ENCODE measurements at regions not wholly inside any gene's neighbourhood (a gene's known extent, or its start where the extent isn't known, plus 50 kb on each side); places are given as distances from the start of the nearest gene placed in this dataset.

DNA sequence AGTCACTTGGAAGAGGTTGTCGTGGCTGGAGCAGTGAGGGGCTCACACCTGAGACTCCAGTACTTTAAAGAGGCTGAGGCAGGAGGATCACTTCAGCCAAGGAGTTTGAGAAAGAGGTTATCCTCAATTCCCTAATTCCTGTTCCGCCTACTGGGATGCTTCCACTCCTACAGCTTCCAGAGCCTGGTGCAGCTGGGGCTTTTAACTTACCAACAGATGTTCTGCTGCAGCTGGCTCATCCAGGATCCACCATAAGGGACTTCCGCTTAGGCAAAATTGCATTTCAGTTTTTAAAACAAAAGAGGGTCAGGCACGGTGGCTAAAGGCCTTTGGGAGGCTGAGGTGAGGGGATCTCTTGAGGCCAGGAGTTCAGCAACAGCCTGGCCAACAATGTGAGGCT lies 59.1 kb upstream of the CDYL start:
- TF ChIP-seq, protein P1, sequence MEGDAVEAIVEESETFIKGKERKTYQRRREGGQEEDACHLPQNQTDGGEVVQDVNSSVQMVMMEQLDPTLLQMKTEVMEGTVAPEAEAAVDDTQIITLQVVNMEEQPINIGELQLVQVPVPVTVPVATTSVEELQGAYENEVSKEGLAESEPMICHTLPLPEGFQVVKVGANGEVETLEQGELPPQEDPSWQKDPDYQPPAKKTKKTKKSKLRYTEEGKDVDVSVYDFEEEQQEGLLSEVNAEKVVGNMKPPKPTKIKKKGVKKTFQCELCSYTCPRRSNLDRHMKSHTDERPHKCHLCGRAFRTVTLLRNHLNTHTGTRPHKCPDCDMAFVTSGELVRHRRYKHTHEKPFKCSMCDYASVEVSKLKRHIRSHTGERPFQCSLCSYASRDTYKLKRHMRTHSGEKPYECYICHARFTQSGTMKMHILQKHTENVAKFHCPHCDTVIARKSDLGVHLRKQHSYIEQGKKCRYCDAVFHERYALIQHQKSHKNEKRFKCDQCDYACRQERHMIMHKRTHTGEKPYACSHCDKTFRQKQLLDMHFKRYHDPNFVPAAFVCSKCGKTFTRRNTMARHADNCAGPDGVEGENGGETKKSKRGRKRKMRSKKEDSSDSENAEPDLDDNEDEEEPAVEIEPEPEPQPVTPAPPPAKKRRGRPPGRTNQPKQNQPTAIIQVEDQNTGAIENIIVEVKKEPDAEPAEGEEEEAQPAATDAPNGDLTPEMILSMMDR (IDR thresholded peaks at IDR 0.05 in 8 of 11, conservative IDR thresholded peaks at IDR 0.05 in 3 of 11) = no peak
- TF ChIP-seq POLR2AphosphoS5 (IDR thresholded peaks at IDR 0.05) = no peak
- no peaks in the 10 kb centered on the region for H3K27me3 ChIP-seq (replicated peaks in 1 of 7)
- intact Hi-C loops (cut with DNase I; ENCODE audit: low total_unique reads) = no loop called here
- H3K27ac ChIP-seq = no peak overlapping the region
- 79 to 91% (median 82%) methylated on average over 4 of the region's 4 CpGs for whole genome bisulfite sequencing, 5 donors
- no peaks in the 10 kb centered on the region for H3K36me3 ChIP-seq
- no peaks in the 10 kb centered on the region for H3K4me1 ChIP-seq
- no peaks in the 10 kb centered on the region for H3K9me3 ChIP-seq
- DNase-seq = no peak
- no peak overlapping the region for H3K4me3 ChIP-seq

DNA sequence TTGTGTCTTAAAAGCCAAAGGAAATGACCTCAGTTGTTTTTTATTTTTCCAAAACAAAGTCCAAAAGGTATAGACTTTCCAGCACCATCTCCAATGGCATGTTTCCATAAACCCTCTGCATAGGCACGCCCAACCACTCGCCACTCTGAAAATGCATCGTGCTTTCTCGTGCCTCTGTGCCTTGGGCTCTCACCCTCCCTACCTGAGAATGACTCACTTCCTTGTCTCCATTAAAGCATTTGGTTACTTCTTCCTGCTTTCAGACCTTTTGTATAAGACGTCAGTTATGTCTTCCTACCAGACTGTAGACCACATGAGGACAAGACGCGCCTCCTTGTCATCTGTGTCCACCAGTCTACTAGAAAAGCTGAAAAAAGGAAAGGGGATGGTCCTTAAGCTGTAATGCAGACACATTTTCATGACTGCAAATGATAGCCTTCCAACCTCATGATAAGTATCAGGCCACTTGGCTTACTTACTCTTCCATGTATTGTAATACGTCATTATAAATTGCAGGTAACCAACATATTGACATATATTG lies 61.2 kb upstream of the CDYL start:
- WGBS, 5 donors = 69 to 82% (median 76%) methylated on average over 8 of the region's 8 CpGs

DNA sequence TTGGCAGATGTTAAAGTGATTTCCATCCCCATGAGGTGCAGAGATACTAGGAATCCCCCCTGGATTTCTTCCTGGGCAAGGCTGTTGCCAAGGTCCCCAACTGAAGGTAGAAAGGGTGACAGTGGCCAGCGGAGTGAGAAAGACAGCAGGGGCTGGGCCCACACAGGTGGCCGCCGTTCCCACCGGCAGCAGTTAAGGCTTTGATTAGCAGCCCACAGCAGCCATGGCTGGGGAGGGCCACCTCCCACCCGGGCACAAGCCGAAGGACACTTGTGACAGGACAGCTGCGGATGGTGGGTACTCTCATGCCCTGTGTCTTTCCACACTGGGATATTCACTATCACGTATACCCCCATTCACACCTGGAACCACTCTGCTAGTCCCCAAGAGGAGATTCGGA lies 63.9 kb upstream of the CDYL start:
- Histone ChIP-seq H3K36me3 (no peaks in the 10 kb centered on the region), H3K9me3 (peaks cover 0 to 12% (median 10%) of the 10 kb centered on the region in 8 donors), H3K4me1 (no peaks in the 10 kb centered on the region), H3K4me3 (no peak overlapping the region), H3K27me3 (replicated peaks in 1 of 7) (no peaks in the 10 kb centered on the region), H3K27ac (no peak overlapping the region)
- intact Hi-C loops (cut with DNase I; ENCODE audit: low total_unique reads) = no loop called here
- WGBS, 5 donors = 91 to 99% (median 95%) methylated on average over 9 of the region's 9 CpGs
- DNase-seq = no peak
- TF ChIP-seq, protein P1 (IDR thresholded peaks at IDR 0.05 in 8 of 11, conservative IDR thresholded peaks at IDR 0.05 in 3 of 11) = no peak
- no peak for TF ChIP-seq POLR2A (IDR thresholded peaks at IDR 0.05)
- TF ChIP-seq POLR2AphosphoS5 (IDR thresholded peaks at IDR 0.05) = no peak

More for the DNA sequence above, 61.2 kb upstream of the CDYL start:
- Histone ChIP-seq H3K9me3 (no peaks in the 10 kb centered on the region), H3K27me3 (replicated peaks in 1 of 7) (no peaks in the 10 kb centered on the region), H3K27ac (no peak overlapping the region), H3K4me1 (no peaks in the 10 kb centered on the region), H3K4me3 (no peak overlapping the region), H3K36me3 (no peaks in the 10 kb centered on the region)
- TF ChIP-seq POLR2AphosphoS5 (IDR thresholded peaks at IDR 0.05) (no peak), POLR2A (IDR thresholded peaks at IDR 0.05) (no peak)
- TF ChIP-seq, protein P1 (IDR thresholded peaks at IDR 0.05 in 8 of 11, conservative IDR thresholded peaks at IDR 0.05 in 3 of 11) = no peak
- intact Hi-C loops (cut with DNase I; ENCODE audit: low total_unique reads) = no loop called here
- DNase-seq = no peak

DNA sequence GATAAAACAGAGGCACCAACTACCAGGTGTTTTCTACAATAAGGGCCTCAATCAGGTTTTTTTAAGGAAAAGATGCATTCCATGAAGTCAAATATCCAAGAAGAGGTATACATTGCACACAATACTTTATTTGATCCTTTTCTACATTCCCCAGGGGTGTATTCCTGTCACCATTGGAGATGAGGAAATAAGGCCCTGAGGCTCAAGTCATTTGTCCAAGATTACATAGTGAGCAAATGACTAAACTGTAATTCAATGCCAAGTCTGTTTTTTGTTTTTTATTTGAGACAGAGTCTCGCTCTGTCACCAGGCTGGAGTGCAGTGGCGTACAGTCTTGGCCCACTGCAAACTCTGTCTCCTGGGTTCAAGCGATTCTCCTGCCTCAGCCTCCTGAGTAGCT lies 69.2 kb upstream of the CDYL start:
- peaks cover 0 to 17% (median 12%) of the 10 kb centered on the region in 8 donors for H3K9me3 ChIP-seq
- 94 to 100% (median 97%) methylated on average over 3 of the region's 3 CpGs for WGBS, 5 donors

More for the DNA sequence above, 69.2 kb upstream of the CDYL start:
- DNase-seq = no peak
- Histone ChIP-seq H3K27me3 (replicated peaks in 1 of 7) (no peaks in the 10 kb centered on the region), H3K36me3 (no peaks in the 10 kb centered on the region), H3K27ac (no peak overlapping the region), H3K4me1 (no peaks in the 10 kb centered on the region), H3K4me3 (no peak overlapping the region)
- intact Hi-C loops (cut with DNase I; ENCODE audit: low total_unique reads) = no loop called here
- TF ChIP-seq, protein P1 (IDR thresholded peaks at IDR 0.05 in 8 of 11, conservative IDR thresholded peaks at IDR 0.05 in 3 of 11) = no peak
- TF ChIP-seq POLR2A (IDR thresholded peaks at IDR 0.05) (no peak), POLR2AphosphoS5 (IDR thresholded peaks at IDR 0.05) (no peak)

Data from spleen (tissue), 11 donors.